Vagina (tissue), 2 donors: ENCODE measurements at regions not wholly inside any gene's neighbourhood (a gene's known extent, or its start where the extent isn't known, plus 50 kb on each side); places are given as distances from the start of the nearest gene placed in this dataset.
"Not testable (repeated sequence)": the region's sequence is repeated elsewhere in the genome, so short reads cannot be mapped to it uniquely, and the experiment has no call there.

Experiments used
- POLR2AphosphoS5 ChIP-seq, 2 donors: sonication (generic); formaldehyde crosslinking; IDR thresholded peaks; one replicate each; pipeline ENCODE4 v1.9.0; 2017; ENCODE audit warnings: antibody characterized with exemption in 2 of 2, mild to moderate bottlenecking in 2 of 2, low read depth in 1 of 2; ENCODE audit not compliant: insufficient read depth in 1 of 2
- TF ChIP-seq, protein P1 (sequence below), 3 experiments: fragments of 450-650 bp in 2 of 3; fragments of 200-600 bp in 1 of 3; sonication (generic) in 1 of 3; IDR thresholded peaks; one replicate each; pipeline ENCODE4 v1.5.1; 2017 to 2019; ENCODE audit warnings: antibody characterized with exemption in 3 of 3, mild to moderate bottlenecking in 2 of 3, moderate library complexity in 2 of 3

DNA sequence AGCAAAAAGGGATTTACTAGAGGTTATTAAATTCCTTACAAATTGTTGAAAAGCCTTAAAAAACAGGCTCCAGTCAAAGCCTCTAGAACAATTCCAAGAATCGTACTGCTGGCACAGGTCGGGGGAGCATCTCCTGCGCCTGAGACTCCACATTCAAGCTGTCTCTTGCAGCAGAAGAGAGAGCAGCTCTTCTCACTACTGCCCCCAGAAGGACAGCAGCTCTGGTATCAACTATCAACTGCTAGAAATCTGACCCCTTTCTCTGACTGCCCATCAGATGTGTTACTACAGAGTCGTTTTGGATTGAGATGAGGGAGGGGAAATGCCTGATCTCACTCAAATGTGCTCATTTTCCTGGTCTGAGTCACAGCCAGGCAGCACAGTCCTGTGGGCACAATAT, 403.6 kb downstream of the RPIA start:
- TF ChIP-seq POLR2AphosphoS5 (IDR thresholded peaks at IDR 0.05; ENCODE audit: insufficient read depth in 1 of 2, low read depth in 1 of 2), result not testable (repeated sequence)
- TF ChIP-seq, protein P1, sequence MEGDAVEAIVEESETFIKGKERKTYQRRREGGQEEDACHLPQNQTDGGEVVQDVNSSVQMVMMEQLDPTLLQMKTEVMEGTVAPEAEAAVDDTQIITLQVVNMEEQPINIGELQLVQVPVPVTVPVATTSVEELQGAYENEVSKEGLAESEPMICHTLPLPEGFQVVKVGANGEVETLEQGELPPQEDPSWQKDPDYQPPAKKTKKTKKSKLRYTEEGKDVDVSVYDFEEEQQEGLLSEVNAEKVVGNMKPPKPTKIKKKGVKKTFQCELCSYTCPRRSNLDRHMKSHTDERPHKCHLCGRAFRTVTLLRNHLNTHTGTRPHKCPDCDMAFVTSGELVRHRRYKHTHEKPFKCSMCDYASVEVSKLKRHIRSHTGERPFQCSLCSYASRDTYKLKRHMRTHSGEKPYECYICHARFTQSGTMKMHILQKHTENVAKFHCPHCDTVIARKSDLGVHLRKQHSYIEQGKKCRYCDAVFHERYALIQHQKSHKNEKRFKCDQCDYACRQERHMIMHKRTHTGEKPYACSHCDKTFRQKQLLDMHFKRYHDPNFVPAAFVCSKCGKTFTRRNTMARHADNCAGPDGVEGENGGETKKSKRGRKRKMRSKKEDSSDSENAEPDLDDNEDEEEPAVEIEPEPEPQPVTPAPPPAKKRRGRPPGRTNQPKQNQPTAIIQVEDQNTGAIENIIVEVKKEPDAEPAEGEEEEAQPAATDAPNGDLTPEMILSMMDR (IDR thresholded peaks at IDR 0.05), result not testable (repeated sequence)
